PC-9 (cell line): ENCODE measurements at regions not wholly inside any gene's neighbourhood (a gene's known extent, or its start where the extent isn't known, plus 50 kb on each side); places are given as distances from the start of the nearest gene placed in this dataset.

Experiments used
- CTCF ChIP-seq: fragments of 200-600 bp; sonication (generic); conservative IDR thresholded peaks from 2 replicates; pipeline ENCODE4 v1.6.1; 2017; ENCODE audit warnings: mixed run types, antibody characterized with exemption, mild to moderate bottlenecking, moderate library complexity
- EZH2 ChIP-seq: fragments of 200-600 bp; sonication (generic); IDR thresholded peaks from 2 replicates; pipeline ENCODE4 v1.8.0; 2017; ENCODE audit warnings: antibody characterized with exemption, low read depth

GRCh38 chr2:21607572-21607971, 483.8 kb downstream of the TDRD15 start:
- TF ChIP-seq CTCF (no peak), EZH2 (no peak)
